DND-41 (cell line): ENCODE measurements at regions not wholly inside any gene's neighbourhood (a gene's known extent, or its start where the extent isn't known, plus 50 kb on each side); places are given as distances from the start of the nearest gene placed in this dataset.

Experiments used
- ATAC-seq: fragments of 200-7000 bp; cut with Tn5 transposase; 3 replicates; pipeline ENCODE4 v1.9.1; 2021; ENCODE audit warnings: low read depth; ENCODE audit not compliant: insufficient read depth
- DNase-seq: peaks from one replicate; pipeline ENCODE4 v3.0.0-alpha.2; 2020
- H2AFZ ChIP-seq: 2 replicates; pipeline ENCODE4 v1.6.0; 2012; ENCODE audit warnings: low read depth, low read length
- H3K27ac ChIP-seq: 2 replicates; pipeline ENCODE4 v1.5.1; 2012; ENCODE audit warnings: low read length, inconsistent platforms
- H3K27me3 ChIP-seq: fragments of 200-600 bp; sonication (generic); 2 replicates; pipeline ENCODE4 v1.6.0; 2012; ENCODE audit warnings: low read length, mild to moderate bottlenecking, inconsistent platforms; ENCODE audit not compliant: insufficient read depth, poor library complexity
- H3K36me3 ChIP-seq: 2 replicates; pipeline ENCODE4 v1.5.1; 2012; ENCODE audit warnings: low read length, inconsistent platforms; ENCODE audit not compliant: insufficient read depth
- H3K4me1 ChIP-seq: 2 replicates; pipeline ENCODE4 v1.5.1; 2012; ENCODE audit warnings: mild to moderate bottlenecking, low read length; ENCODE audit not compliant: insufficient read depth
- H3K4me2 ChIP-seq: 2 replicates; pipeline ENCODE4 v1.6.0; 2012; ENCODE audit warnings: mild to moderate bottlenecking, moderate library complexity, low read length, inconsistent platforms; ENCODE audit not compliant: insufficient read depth
- H3K4me3 ChIP-seq, 2 experiments: fragments of 200-600 bp in 1 of 2; shearing (Covaris generic) in 1 of 2; 2 replicates each; pipeline ENCODE4 v1.5.1; 2012 to 2016; ENCODE audit warnings: inconsistent platforms in 2 of 2, low read length in 2 of 2, mild to moderate bottlenecking in 2 of 2, low read depth in 1 of 2, moderate library complexity in 1 of 2
- H3K79me2 ChIP-seq: 2 replicates; pipeline ENCODE4 v1.6.0; 2012; ENCODE audit warnings: low read length, inconsistent platforms; ENCODE audit not compliant: insufficient read depth
- H3K9ac ChIP-seq: 2 replicates; pipeline ENCODE4 v1.6.0; 2012; ENCODE audit warnings: low read depth, mild to moderate bottlenecking, inconsistent platforms, low read length, moderate library complexity
- H3K9me3 ChIP-seq: 2 replicates; pipeline ENCODE4 v1.5.1; 2012; ENCODE audit warnings: low read length, moderate library complexity, mild to moderate bottlenecking, inconsistent platforms; ENCODE audit not compliant: insufficient read depth, severe bottlenecking
- H4K20me1 ChIP-seq: 2 replicates; pipeline ENCODE4 v1.6.0; 2012; ENCODE audit warnings: low read length; ENCODE audit not compliant: insufficient read depth
- CTCF ChIP-seq: IDR thresholded peaks from 2 replicates; pipeline ENCODE4 v1.5.1; 2012; ENCODE audit warnings: borderline replicate concordance, low read length, moderate library complexity, mild to moderate bottlenecking; ENCODE audit not compliant: poor library complexity, severe bottlenecking; ENCODE audit errors: extremely low read depth
- EZH2 ChIP-seq: IDR thresholded peaks from 3 replicates; pipeline ENCODE4 v1.6.1; 2012; ENCODE audit warnings: borderline replicate concordance, low read depth, mild to moderate bottlenecking, moderate library complexity, low read length, inconsistent platforms; ENCODE audit not compliant: severe bottlenecking

GRCh38 chr20:53678315-53678989 lies 84.8 kb upstream of the ZNF217 start:
- DNase-seq (no peak), ATAC-seq (no peak)
- H4K20me1 ChIP-seq: no peaks in the 10 kb centered on the region
- H3K79me2 ChIP-seq: no peaks in the 10 kb centered on the region
- peak overlapping the region; percentile 66 for H2AFZ ChIP-seq
- H3K27ac ChIP-seq: peak overlapping the region; percentile 79
- TF ChIP-seq EZH2 (no peak), CTCF (no peak)
- no peaks in the 10 kb centered on the region for H3K9me3 ChIP-seq
- no peaks in the 10 kb centered on the region for H3K27me3 ChIP-seq
- peak overlapping the region; percentile 38 for H3K4me2 ChIP-seq
- H3K4me1 ChIP-seq: peaks cover 35% of the 10 kb centered on the region
- H3K36me3 ChIP-seq: no peaks in the 10 kb centered on the region
- H3K9ac ChIP-seq: peak overlapping the region; percentile 42
- 0 out of 4 replicates have a peak overlapping the region, but pooled peaks of 1 of the 2 experiments have one; percentile 9 for H3K4me3 ChIP-seq

- peak overlapping the region; percentile 79 for H3K27ac ChIP-seq
- peak; percentile 94 for ATAC-seq
Observed at GRCh38 chr20:53677447-53678314, 84.0 kb upstream of the ZNF217 start.

GRCh38 chr20:53676987-53677386 lies 83.3 kb upstream of the ZNF217 start:
- no peaks in the 10 kb centered on the region for H3K9me3 ChIP-seq
- H3K4me1 ChIP-seq: peaks cover 32% of the 10 kb centered on the region
- no peak overlapping the region for H2AFZ ChIP-seq
- ATAC-seq (no peak), DNase-seq (no peak)
- H3K4me2 ChIP-seq: no peak overlapping the region
- no peak overlapping the region for H3K9ac ChIP-seq
- no peaks in the 10 kb centered on the region for H4K20me1 ChIP-seq
- H3K36me3 ChIP-seq: no peaks in the 10 kb centered on the region
- H3K27ac ChIP-seq: no peak overlapping the region
- no peak for TF ChIP-seq EZH2
- no peak for TF ChIP-seq CTCF
- no peaks in the 10 kb centered on the region for H3K27me3 ChIP-seq
- H3K79me2 ChIP-seq: no peaks in the 10 kb centered on the region
- H3K4me3 ChIP-seq: no peak overlapping the region

More at GRCh38 chr20:53677447-53678314, 84.0 kb upstream of the ZNF217 start:
- Histone ChIP-seq H3K4me3 (0 out of 4 replicates have a peak overlapping the region, but pooled peaks of 1 of the 2 experiments have one; percentile 9), H3K9ac (peak overlapping the region; percentile 42), H3K79me2 (no peaks in the 10 kb centered on the region), H3K9me3 (no peaks in the 10 kb centered on the region), H4K20me1 (no peaks in the 10 kb centered on the region), H3K4me1 (peaks cover 35% of the 10 kb centered on the region), H3K27me3 (no peaks in the 10 kb centered on the region), H2AFZ (peak overlapping the region; percentile 66), H3K4me2 (peak overlapping the region; percentile 38), H3K36me3 (no peaks in the 10 kb centered on the region)
- TF ChIP-seq CTCF: no peak
- no peak for TF ChIP-seq EZH2
- peak; percentile 85 for DNase-seq
